ENCODE measurements at regions not wholly inside any gene's neighbourhood (a gene's known extent, or its start where the extent isn't known, plus 50 kb on each side); places are given as distances from the start of the nearest gene placed in this dataset.

DNA sequence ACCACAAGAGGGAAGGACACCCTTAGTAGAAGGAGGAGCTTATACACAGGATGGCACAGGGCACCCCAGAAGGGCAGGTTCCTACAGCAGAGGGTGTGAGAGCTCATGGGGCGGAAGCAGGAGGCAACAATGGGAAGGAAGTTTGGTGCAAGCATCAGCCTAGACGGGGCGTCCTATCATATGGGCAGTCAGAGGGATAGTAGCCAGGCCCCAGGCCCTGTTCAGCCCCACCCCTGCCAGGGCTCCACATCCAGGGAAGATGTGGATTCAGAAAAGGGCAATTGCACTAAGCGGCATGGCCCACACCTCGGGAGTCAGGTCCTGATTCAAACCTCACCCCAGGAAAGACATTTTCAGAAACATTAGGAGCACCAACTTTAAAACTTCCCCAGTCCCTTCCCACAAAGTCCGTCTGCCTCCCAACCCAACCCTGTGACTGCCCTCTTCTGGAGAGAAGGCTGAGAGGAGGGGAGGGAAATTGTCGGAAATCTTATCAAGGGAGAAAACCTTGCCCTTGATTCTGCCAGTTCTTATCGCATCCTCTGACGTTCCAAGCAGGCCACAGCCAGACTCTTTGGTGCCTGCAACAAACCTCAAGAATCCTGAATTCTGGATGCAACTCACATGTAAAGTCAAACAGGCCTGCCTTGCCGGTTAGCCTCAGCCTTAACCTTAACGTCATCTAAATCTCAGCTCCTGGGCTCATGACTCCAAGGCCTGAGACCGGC is 198.8 kb upstream of the CDH5 start:
- no peak for DNase-seq

- DNase-seq, result no peak
Measured at GRCh38 chr16:66166490-66166889, 200.0 kb upstream of the CDH5 start.

DNA sequence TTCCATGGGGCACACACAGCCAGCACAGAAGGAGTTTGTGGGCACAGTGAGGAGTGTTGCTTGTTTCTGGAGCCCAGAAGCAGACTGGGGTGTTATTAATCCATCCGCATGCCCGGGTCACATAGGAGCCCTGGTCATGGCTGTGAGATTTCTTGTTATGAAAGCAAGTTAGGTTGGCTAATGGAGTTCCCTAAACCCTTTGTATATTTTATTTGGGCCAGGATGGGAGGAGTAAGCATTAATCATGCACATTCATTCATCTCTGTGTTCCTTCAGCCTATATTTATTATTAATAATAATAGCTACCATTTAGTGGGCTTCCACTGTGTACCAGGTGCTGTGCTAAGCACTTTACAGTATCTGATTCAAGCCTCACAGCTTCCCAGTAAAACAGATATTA is 200.6 kb upstream of the CDH5 start:
- no peak for DNase-seq

GRCh38 chr16:66164581-66165247 is 201.8 kb upstream of the CDH5 start:
- no peak for DNase-seq

DNA sequence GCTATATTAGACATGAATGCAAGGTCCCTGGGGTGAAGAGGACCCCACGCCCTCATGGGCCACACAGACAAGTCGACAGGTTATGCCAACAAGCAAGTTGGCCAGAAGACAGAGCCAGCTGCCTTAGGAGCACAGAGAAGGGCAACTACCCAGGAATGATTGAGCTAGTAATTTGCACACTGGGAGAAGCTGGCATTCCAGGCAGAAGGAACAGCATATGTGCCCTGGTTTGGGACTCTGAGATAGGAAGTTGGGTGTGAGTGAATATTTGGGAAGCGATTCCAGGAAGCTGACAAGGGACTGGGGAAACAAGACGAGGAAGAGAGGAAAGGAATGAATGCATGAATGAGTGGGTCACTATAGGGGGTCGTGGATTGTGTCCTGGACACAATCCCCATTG is 203.7 kb upstream of the CDH5 start:
- no peak for DNase-seq

DNA sequence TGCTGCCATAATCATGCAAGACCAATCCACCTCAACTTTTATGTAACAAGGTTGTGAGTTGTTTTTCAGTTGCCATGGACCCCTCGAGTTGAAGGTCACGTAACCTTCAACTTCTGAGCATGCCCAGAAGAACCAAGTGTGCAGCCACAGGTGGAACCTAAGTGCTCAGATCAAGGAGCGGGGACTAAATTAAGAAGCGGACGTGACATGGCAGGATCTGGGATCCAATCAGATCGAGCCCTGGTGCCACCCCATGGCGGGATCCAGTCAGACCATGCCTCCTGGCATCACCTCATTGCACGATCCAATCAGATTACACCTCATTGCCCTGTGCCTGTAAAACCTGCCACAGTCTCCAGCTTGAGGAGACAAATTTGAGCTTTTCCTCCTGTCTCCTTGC is 204.5 kb upstream of the CDH5 start:
- no peak for DNase-seq

GRCh38 chr16:66161269-66161668 is 205.2 kb upstream of the CDH5 start:
- no peak for DNase-seq

GRCh38 chr16:66159987-66160386 is 206.5 kb upstream of the CDH5 start:
- DNase-seq, result no peak

DNA sequence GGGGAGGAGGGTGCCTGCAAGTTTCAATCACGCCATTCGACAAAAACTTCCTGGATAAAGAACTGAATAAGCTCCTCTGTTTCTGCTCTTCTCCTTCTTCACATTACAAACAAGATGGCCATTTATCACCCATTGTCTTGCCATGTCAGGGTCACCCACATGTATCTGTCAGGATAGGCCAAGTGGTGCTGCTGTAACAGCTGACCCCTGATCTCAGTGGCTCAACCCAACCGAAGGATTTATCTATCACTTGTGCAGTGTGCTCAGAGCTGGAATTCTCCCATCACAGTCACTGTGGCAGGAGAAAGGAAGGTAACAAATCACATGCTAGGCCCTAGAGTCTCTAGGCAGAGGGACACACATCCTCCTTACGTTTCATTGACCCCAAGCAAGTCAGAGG is 210.0 kb upstream of the CDH5 start:
- no peak for DNase-seq

- no peak for DNase-seq
Measured at GRCh38 chr16:66155933-66156332, 210.6 kb upstream of the CDH5 start.

DNA sequence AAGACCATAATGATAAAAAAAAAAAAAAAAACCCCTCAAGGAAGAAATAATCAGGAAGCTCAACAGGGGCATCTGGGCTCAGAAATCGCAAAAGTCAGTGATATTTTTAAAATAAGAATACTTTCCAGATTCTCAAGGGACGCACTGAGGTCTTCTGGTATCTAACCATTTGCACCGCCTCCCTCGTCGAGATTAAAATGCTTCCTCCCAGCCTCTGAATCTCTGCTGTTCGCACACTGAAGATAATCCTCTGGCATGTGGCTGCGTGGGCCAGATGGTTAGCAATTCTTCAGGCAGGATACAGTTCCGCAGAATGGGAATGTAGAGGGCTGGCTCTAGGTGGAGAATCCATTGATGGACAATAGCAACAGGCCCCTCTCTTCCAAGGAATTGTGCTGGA is 211.7 kb upstream of the CDH5 start:
- peak; percentile 92 for DNase-seq

GRCh38 chr16:66152823-66153393 is 213.6 kb upstream of the CDH5 start:
- DNase-seq, result no peak

- DNase-seq, result no peak
Measured at GRCh38 chr16:66152181-66152580, 214.3 kb upstream of the CDH5 start.

- DNase-seq, result no peak
Measured at GRCh38 chr16:66150698-66151482, 215.6 kb upstream of the CDH5 start.

DNA sequence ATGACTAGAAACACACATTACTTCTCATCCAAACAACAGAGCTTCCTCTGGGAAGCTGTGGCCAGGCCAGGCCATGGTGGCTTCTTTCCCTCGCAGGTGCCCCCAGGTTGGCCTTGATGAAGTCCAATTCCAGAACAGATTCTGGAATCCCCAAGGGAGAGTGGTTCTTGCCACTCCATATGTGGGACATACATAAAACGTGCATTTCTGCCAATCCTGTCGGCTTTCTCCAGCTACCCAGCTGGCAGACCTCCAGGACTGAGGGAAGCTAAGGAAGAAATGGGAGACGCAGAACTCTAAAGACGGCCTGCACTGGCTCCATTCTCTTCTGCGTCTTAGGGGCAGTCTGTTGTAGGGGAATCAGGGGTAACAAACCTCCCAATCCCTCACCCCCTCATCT is 219.2 kb upstream of the CDH5 start:
- no peak for DNase-seq

- no peak for DNase-seq
Measured at GRCh38 chr16:66146798-66147197, 219.7 kb upstream of the CDH5 start.

DNA sequence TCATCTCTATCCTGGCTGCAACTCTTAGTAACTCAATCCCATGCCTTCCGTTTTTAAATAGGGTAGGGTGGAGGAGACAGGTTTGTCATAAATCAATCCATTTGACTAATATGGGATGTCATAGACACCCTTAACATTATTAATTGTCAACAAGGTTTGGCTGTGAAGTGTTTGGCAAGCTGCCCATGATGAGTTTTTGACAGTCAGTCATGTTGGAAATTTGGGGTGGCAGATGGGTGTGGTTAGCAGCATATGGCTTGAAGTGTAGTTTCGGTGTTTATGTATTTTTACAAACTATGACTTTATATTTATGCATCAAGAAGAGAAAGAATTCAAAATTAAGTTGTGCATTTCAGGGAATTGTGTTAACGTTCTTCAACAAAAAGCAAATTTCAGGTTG is 221.8 kb upstream of the CDH5 start:
- DNase-seq, result no peak

DNA sequence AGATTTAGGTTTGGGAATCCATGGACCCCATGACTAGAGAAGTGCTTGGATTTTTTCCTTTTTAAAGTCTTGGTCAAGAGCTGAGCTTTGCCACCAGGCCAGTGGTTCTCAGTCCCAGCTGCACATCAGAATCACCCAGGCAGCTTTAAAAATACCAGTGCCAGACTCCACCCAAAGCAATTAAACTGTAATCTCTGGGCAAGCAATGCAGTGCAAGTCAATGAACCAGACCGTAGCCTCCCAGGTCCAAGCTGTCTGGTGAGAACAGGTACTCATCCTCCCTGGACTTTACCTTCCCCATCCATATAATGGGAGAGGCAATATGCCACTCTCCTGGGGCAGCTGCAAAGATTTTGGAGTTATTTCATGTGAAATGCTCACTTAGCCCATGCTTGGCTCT is 223.1 kb upstream of the CDH5 start:
- DNase-seq, result no peak

DNA sequence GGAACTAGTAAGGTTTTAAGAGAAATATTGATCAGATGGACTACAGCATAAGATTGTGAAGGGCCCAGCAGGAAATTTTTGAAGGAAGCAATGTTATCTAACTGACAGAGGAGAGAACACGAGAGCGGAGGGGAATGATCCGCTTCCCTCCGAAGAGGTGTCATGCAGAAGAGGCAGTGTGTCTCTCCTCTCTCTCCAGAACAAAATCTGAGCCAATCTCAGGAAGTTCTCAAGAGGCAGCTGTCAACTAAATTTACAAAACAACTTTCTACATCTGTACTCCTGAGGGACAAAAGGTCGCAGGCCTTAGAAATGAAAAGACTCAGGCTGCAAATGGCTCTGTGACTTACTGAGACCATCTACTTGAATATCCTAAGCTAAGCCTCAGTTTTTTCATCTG is 224.6 kb upstream of the CDH5 start:
- DNase-seq, result no peak

DNA sequence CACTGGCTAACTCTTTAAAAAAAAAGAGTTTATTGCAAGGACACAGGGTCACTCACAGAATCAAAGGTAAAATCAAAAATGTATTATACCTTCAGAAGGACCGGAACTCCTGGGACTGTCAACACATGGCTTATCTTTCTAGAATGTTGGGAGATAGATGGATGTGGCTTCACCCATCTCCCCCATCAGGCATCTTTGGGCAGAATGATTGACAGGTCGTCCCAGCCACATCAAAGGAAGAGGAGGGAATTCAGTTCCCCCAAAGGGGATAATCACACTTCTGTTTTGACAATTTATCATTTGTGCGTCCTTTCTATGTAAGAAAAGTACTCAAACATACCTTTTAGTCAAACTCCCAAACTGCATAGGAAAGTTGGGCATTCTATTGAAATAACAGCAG is 228.6 kb upstream of the CDH5 start:
- peak; percentile 25 for DNase-seq

DNA sequence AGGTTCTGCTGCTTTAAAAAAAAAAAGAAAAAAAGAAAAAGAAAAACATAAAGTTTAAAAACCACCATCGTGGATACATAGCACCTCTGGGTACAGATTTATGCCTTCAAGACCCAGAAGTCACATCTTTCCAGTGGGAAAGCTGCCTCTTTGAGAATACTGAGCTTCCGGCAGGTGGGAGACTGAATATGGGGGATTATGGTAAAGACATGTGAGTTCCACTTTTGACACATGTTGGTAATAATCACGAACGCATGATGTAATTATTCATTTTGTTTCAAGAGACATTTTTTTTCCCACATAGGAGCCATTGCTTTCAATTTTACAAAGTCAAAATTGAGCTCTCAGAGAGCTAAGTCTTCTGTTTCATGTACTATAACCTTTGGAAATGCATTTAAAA is 229.7 kb upstream of the CDH5 start:
- DNase-seq, result no peak

DNA sequence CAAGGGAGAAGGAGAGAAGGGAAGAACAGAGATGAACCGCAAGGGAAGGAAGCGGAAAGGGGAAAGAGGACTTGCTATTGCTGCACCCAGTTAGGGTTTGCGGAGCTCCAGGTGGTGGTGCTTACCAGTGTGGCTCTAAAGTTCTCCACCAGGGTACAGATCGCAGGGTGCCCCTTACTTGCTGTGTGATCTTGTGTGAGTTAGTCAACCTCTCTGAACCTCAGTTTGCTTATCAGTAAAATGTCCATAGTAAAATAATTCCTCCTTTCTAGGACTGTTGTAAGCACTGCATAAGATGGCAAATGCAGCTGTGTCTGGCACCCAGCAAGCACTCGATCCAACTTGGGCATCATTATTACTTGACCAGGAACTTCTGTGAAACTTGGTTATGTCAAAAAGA is 230.7 kb upstream of the CDH5 start:
- DNase-seq, result no peak

DNA sequence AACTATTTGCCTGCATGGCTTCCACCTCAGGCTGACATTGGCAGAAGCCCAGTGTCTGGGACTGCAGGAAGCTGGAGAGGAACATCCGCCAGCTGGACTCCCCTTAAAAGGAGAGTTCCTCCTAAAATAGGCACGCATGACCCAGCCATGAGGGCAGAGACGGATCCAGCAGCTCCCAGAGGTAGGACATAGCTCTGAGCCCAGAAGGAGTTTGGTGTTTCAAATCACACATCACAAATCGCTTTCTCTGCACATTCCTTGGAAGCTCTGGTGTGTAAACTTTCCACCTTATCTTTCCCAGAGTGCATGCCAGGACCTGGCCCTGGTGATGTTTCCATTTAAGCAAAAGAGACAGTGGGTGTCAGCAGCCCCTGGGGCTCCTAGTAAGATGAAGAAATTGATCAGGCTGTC is 231.1 kb upstream of the CDH5 start:
- no peak for DNase-seq

- no peak for DNase-seq
Measured at GRCh38 chr16:66134875-66135274, 231.6 kb upstream of the CDH5 start.
